Smooth muscle cell (in vitro differentiated cells): ENCODE measurements at regions not wholly inside any gene's neighbourhood (a gene's known extent, or its start where the extent isn't known, plus 50 kb on each side); places are given as distances from the start of the nearest gene placed in this dataset. TPM values are rescaled to one million over a fixed set of nuclear protein-coding genes. Genes with fewer than 3 reads are reported as not detected.
"Not testable (repeated sequence)": the region's sequence is repeated elsewhere in the genome, so short reads cannot be mapped to it uniquely, and the experiment has no call there.

ENCODE experiments used
- DNase-seq: peaks from one replicate; lab custom pipeline; 2025; ENCODE audit not compliant: unreplicated experiment; lab: John Stamatoyannopoulos, UW
- H2AFZ ChIP-seq: fragments of 200-600 bp; sonication (generic); 2 replicates; pipeline ENCODE4 v1.6.0; 2016; ENCODE audit warnings: antibody characterized with exemption, low read depth, mild to moderate bottlenecking
- H3F3A ChIP-seq: fragments of 200-600 bp; sonication (generic); 2 replicates; pipeline ENCODE4 v1.6.0; 2017; ENCODE audit warnings: antibody characterized with exemption, low read depth
- H3K27ac ChIP-seq: fragments of 200-600 bp; sonication (generic); 2 replicates; pipeline ENCODE4 v1.5.1; 2016; ENCODE audit warnings: low read depth, mild to moderate bottlenecking
- H3K27me3 ChIP-seq: fragments of 200-600 bp; sonication (generic); 2 replicates; pipeline ENCODE4 v1.6.1; 2016; ENCODE audit warnings: low read depth, mild to moderate bottlenecking
- H3K36me3 ChIP-seq: fragments of 200-600 bp; sonication (generic); 2 replicates; pipeline ENCODE4 v1.5.1; 2016; ENCODE audit warnings: low read depth
- H3K4me1 ChIP-seq: fragments of 200-600 bp; sonication (generic); 2 replicates; pipeline ENCODE4 v1.5.1; 2016; ENCODE audit warnings: low read depth
- H3K4me2 ChIP-seq: fragments of 200-600 bp; sonication (generic); 2 replicates; pipeline ENCODE4 v1.6.0; 2016; ENCODE audit warnings: mild to moderate bottlenecking
- H3K4me3 ChIP-seq: fragments of 200-600 bp; sonication (generic); 2 replicates; pipeline ENCODE4 v1.5.1; 2016; ENCODE audit warnings: mild to moderate bottlenecking
- H3K79me2 ChIP-seq: fragments of 200-600 bp; sonication (generic); 2 replicates; pipeline ENCODE4 v1.6.0; 2016; ENCODE audit warnings: low read depth, mild to moderate bottlenecking
- H3K9ac ChIP-seq: fragments of 200-600 bp; sonication (generic); 2 replicates; pipeline ENCODE4 v1.6.0; 2016; ENCODE audit warnings: low read depth
- H3K9me3 ChIP-seq: fragments of 200-600 bp; sonication (generic); replicated peaks from 2 replicates; pipeline ENCODE4 v1.5.1; 2016; ENCODE audit warnings: low read depth
- H4K20me1 ChIP-seq: fragments of 200-600 bp; sonication (generic); 2 replicates; pipeline ENCODE4 v1.6.0; 2016; ENCODE audit warnings: low read depth
- WGBS: methylation state at CpG from one replicate; pipeline ENCODE4 v1.1.7; 2016; ENCODE audit warnings: low lambda C conversion rate; 5-methylcytosine and 5-hydroxymethylcytosine counted together
- small RNA-seq: library from RNA; depleted of rRNA; stranded (forward); fragments of <200 nt; gene quantifications from one replicate; pipeline ENCODE3, GENCODE V24; 2014
- TF ChIP-seq, protein P1 (sequence below): fragments of 200-600 bp; sonication (generic); IDR thresholded peaks from 2 replicates; pipeline ENCODE4 v1.5.1; 2017; ENCODE audit warnings: borderline replicate concordance, mild to moderate bottlenecking, antibody characterized with exemption; ENCODE audit not compliant: insufficient read depth, poor library complexity, severe bottlenecking

DNA sequence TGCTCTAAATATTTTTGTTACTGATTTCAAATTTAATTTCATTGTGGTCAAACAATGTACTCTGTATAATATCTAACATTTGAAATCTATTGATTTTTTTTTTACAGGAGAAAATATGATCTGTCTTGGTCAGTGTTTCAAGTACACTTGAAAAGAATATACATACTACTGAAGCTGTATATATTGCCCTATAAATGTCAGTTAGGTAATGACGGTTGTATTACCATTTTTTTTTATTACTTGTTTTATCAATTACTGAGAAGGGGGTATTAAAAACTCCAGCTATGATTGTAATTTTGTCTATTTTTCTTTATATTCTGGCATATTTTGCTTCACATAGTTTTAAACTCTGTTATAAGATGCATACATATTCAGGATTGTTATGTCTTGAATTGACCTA is 59.7 kb upstream of the CACHD1 start:
- H3F3A ChIP-seq = no peaks in the 10 kb centered on the region
- 81% methylated on average over 1 of the region's 1 CpG for WGBS
- TF ChIP-seq, protein P1, sequence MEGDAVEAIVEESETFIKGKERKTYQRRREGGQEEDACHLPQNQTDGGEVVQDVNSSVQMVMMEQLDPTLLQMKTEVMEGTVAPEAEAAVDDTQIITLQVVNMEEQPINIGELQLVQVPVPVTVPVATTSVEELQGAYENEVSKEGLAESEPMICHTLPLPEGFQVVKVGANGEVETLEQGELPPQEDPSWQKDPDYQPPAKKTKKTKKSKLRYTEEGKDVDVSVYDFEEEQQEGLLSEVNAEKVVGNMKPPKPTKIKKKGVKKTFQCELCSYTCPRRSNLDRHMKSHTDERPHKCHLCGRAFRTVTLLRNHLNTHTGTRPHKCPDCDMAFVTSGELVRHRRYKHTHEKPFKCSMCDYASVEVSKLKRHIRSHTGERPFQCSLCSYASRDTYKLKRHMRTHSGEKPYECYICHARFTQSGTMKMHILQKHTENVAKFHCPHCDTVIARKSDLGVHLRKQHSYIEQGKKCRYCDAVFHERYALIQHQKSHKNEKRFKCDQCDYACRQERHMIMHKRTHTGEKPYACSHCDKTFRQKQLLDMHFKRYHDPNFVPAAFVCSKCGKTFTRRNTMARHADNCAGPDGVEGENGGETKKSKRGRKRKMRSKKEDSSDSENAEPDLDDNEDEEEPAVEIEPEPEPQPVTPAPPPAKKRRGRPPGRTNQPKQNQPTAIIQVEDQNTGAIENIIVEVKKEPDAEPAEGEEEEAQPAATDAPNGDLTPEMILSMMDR = no peak

DNA sequence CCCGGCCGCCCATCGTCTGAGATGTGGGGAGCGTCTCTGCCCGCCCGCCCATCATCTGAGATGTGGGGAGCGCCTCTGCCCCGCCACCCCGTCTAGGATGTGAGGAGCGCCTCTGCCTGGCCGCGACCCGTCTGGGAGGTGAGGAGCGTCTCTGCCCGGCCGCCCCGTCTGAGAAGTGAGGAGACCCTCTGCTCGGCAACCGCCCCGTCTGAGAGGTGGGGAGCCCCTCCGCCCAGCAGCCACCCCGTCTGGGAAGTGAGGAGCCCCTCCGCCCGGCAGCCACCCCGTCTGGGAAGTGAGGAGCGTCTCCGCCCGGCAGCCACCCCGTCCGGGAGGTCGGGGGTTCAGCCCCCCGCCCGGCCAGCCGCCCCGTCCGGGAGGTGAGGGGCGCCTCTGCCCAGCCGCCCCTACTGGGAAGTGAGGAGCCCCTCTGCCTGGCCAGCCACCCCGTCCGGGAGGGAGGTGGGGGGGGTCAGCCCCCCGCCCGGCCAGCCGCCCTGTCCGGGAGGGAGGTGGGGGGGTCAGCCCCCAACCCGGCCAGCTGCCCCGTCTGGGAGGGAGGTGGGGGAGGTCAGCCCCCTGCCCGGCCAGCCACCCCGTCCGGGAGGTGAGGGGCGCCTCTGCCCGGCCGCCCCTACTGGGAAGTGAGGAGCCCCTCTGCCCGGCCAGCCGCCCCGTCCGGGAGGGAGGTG is 54.9 kb upstream of the CACHD1 start:
- H3K4me1 ChIP-seq, H4K20me1 ChIP-seq, H3K9ac ChIP-seq, H3K4me2 ChIP-seq, H2AFZ ChIP-seq, H3K79me2 ChIP-seq, H3K36me3 ChIP-seq, H3F3A ChIP-seq, H3K9me3 ChIP-seq, H3K27me3 ChIP-seq, H3K27ac ChIP-seq, H3K4me3 ChIP-seq, DNase-seq: not testable (repeated sequence)
- WGBS = 97% methylated on average over 23 of the region's 56 CpGs

More for the DNA sequence above, 59.7 kb upstream of the CACHD1 start:
- Histone ChIP-seq H4K20me1 (no peaks in the 10 kb centered on the region), H3K27ac (no peak overlapping the region), H3K9me3 (no peaks in the 10 kb centered on the region), H3K4me1 (no peaks in the 10 kb centered on the region), H3K79me2 (no peaks in the 10 kb centered on the region), H2AFZ (no peak overlapping the region), H3K36me3 (no peaks in the 10 kb centered on the region), H3K4me2 (no peak overlapping the region), H3K9ac (no peak overlapping the region), H3K27me3 (no peaks in the 10 kb centered on the region), H3K4me3 (no peak overlapping the region)
- DNase-seq = no peak

DNA sequence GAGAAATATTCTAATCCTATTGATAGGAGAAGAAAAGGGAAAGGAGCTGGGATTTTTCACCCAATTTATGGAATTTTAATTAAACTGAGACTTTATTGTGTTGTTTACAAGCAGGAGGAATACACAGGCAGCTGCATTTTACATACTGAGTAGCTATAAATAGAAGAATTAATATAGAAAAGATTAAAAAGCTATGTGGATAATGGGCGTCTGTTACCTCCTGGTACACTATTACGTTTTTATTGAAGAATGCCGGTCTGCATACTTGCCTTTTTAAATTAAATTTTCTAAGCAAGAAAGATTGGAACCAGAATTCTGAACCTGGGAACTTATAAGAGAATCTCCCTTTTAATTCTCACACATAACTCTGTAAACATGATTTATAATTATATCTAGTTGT is 52.1 kb upstream of the CACHD1 start:
- H2AFZ ChIP-seq = no peak overlapping the region
- H3K27me3 ChIP-seq = no peaks in the 10 kb centered on the region
- H3K4me3 ChIP-seq = no peak overlapping the region
- TF ChIP-seq, protein P1 = no peak
- H3K79me2 ChIP-seq = no peaks in the 10 kb centered on the region
- H4K20me1 ChIP-seq = no peaks in the 10 kb centered on the region
- H3K36me3 ChIP-seq = no peaks in the 10 kb centered on the region
- WGBS = 89% methylated on average over 3 of the region's 3 CpGs
- no peak overlapping the region for H3K9ac ChIP-seq
- H3K9me3 ChIP-seq = no peaks in the 10 kb centered on the region
- no peak overlapping the region for H3K27ac ChIP-seq
- no peak overlapping the region for H3K4me2 ChIP-seq
- H3F3A ChIP-seq = no peaks in the 10 kb centered on the region
- no peak for DNase-seq
- no peaks in the 10 kb centered on the region for H3K4me1 ChIP-seq

Small RNA genes in the stretch of these regions (small RNA-seq; reads per million reads assigned to genes)
- gene RNU7-62P = not detected
